ENCODE measurements at regions not wholly inside any gene's neighbourhood (a gene's known extent, or its start where the extent isn't known, plus 50 kb on each side); places are given as distances from the start of the nearest gene placed in this dataset.

- no peak for DNase-seq
Measured at GRCh38 chr6:143592335-143592734, 80.8 kb upstream of the FUCA2 start.

- DNase-seq = no peak
Measured at GRCh38 chr6:143591441-143591840, 79.9 kb upstream of the FUCA2 start.

GRCh38 chr6:143589162-143589561 is 77.6 kb upstream of the FUCA2 start:
- no peak for DNase-seq

- no peak for DNase-seq
Measured at GRCh38 chr6:143586557-143586956, 75.0 kb upstream of the FUCA2 start.

GRCh38 chr6:143585716-143586115 is 74.2 kb upstream of the FUCA2 start:
- no peak for DNase-seq

GRCh38 chr6:143585241-143585640 is 73.7 kb upstream of the FUCA2 start:
- DNase-seq = no peak

GRCh38 chr6:143583542-143584327 is 72.2 kb upstream of the FUCA2 start:
- DNase-seq = peak; percentile 83

- no peak for DNase-seq
Measured at GRCh38 chr6:143581835-143582480, 70.4 kb upstream of the FUCA2 start.

GRCh38 chr6:143579703-143580102 is 68.2 kb upstream of the FUCA2 start:
- peak; percentile 69 for DNase-seq

- no peak for DNase-seq
Measured at GRCh38 chr6:143578054-143578453, 66.5 kb upstream of the FUCA2 start.

- DNase-seq = peak; percentile 53
Measured at GRCh38 chr6:143575901-143576426, 64.4 kb upstream of the FUCA2 start.

- DNase-seq = peak; percentile 78
Measured at GRCh38 chr6:143575440-143575839, 63.9 kb upstream of the FUCA2 start.

GRCh38 chr6:143570147-143570853 is 58.8 kb upstream of the FUCA2 start:
- DNase-seq = no peak

GRCh38 chr6:143569040-143569439 is 57.5 kb upstream of the FUCA2 start:
- no peak for DNase-seq

- DNase-seq = no peak
Measured at GRCh38 chr6:143564484-143565017, 53.0 kb upstream of the FUCA2 start.

- DNase-seq = no peak
Measured at GRCh38 chr6:143562143-143562542, 50.6 kb upstream of the FUCA2 start.
